AG09309 (cell line): ENCODE measurements at regions not wholly inside any gene's neighbourhood (a gene's known extent, or its start where the extent isn't known, plus 50 kb on each side); places are given as distances from the start of the nearest gene placed in this dataset.

Source experiments
- DNase-seq: peaks from one replicate; pipeline ENCODE4 v3.0.0-alpha.2; 2010; ENCODE audit warnings: low read depth
- H3K4me3 ChIP-seq: 2 replicates; pipeline ENCODE4 v1.5.1; 2011; ENCODE audit warnings: mild to moderate bottlenecking, low read depth, low read length, moderate library complexity; ENCODE audit not compliant: control insufficient read depth
- TF ChIP-seq, protein P1 (sequence below): IDR thresholded peaks from 2 replicates; pipeline ENCODE4 v1.5.1; 2011; ENCODE audit warnings: mild to moderate bottlenecking, low read depth, low read length, inconsistent platforms; ENCODE audit not compliant: insufficient read depth, control insufficient read depth; ENCODE audit errors: missing control alignments

DNA sequence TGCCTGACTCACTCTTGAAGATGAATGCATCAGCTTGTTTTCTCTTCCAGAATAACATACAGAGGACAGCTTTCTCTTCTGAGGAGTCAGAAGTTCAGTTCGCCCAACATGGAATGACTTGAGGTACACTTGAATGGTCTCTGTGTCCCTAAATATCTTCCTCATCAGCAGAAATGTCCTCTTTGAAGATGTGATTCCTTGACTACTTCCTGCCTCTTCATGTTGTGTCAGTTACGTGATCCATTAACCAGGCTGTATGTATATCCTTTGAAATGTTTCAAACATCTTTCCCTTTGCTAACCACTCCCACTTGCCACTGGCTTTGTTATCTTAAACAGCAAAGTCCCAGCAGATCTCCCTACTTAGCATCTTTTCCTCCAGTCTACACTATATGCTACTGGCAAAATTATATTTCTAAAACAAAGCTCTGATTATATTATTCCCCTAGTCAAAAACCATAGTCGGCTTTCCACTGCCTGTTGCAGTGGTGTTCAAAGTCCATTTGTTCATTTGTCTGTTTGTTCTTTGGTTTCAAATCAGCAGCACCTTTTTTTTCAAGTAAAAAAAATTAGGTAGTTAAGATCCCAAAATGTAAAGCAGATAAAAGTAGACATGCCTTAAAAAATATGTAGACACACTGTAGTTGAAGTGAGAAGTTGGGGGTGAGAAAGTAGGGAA is 82.1 kb upstream of the PAK3 start:
- TF ChIP-seq, protein P1, sequence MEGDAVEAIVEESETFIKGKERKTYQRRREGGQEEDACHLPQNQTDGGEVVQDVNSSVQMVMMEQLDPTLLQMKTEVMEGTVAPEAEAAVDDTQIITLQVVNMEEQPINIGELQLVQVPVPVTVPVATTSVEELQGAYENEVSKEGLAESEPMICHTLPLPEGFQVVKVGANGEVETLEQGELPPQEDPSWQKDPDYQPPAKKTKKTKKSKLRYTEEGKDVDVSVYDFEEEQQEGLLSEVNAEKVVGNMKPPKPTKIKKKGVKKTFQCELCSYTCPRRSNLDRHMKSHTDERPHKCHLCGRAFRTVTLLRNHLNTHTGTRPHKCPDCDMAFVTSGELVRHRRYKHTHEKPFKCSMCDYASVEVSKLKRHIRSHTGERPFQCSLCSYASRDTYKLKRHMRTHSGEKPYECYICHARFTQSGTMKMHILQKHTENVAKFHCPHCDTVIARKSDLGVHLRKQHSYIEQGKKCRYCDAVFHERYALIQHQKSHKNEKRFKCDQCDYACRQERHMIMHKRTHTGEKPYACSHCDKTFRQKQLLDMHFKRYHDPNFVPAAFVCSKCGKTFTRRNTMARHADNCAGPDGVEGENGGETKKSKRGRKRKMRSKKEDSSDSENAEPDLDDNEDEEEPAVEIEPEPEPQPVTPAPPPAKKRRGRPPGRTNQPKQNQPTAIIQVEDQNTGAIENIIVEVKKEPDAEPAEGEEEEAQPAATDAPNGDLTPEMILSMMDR = no peak
- H3K4me3 ChIP-seq = no peak overlapping the region
- no peak for DNase-seq

- TF ChIP-seq, protein P1 = no peak
- no peak for DNase-seq
- H3K4me3 ChIP-seq = no peak overlapping the region
Measured at GRCh38 chrX:111010111-111010510, 85.9 kb upstream of the PAK3 start.

GRCh38 chrX:111009256-111009655 is 86.7 kb upstream of the PAK3 start:
- no peak for DNase-seq
- no peak overlapping the region for H3K4me3 ChIP-seq
- TF ChIP-seq, protein P1 = no peak

DNA sequence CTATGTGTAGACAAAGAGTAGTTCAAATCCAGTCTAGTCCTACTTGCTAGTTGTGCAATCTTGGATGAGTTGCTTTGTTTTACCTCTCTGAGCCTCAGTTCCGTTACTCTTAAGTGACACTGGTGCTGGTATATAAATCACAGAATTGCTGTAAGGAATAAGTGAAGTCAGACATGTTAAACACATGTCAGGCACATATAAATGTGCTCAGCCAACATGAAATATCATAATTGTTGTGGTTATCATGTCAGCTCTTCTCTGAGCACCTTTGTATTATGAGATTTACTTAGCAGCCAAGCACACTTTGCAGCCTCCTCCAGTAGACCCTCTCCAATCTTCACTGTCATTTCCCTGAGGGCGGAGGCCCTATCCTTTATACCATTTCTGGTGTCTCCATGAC is 87.9 kb upstream of the PAK3 start:
- TF ChIP-seq, protein P1 = no peak
- H3K4me3 ChIP-seq = no peak overlapping the region
- no peak for DNase-seq

- DNase-seq = no peak
- TF ChIP-seq, protein P1 = peak; percentile 13
- no peak overlapping the region for H3K4me3 ChIP-seq
Measured at GRCh38 chrX:111007238-111007637, 88.8 kb upstream of the PAK3 start.

GRCh38 chrX:111006116-111006515 is 89.9 kb upstream of the PAK3 start:
- TF ChIP-seq, protein P1 = no peak
- no peak overlapping the region for H3K4me3 ChIP-seq
- DNase-seq = no peak

DNA sequence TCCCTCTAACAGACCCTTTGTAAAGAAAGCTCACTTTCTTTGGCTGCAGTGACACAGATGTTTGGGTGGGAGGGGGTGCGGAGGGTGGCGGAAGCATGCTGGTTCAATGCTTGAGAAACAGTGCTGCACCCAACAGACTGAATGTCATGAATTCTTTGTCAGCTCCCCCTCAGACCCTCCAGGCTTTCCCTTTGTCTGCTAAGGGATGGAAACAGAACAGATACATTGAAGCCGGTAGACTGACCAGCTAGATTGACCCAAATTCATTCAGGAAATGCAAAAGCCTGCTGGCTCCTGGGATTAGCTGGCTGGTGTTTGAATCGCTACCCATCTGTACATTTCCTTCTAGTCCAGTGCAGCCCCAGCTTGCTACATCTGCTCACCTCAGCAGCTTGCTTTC is 90.8 kb upstream of the PAK3 start:
- no peak for DNase-seq
- no peak overlapping the region for H3K4me3 ChIP-seq

More for the DNA sequence above, 90.8 kb upstream of the PAK3 start:
- TF ChIP-seq, protein P1 = no peak
